Fibroblast of skin of right quadriceps (primary cell): ENCODE measurements at regions not wholly inside any gene's neighbourhood (a gene's known extent, or its start where the extent isn't known, plus 50 kb on each side); places are given as distances from the start of the nearest gene placed in this dataset.
A peak's percentile ranks its signal among the peaks of the same experiment; 100 is the strongest.

ENCODE experiments used
- DNase-seq: peaks from one replicate; pipeline ENCODE4 v3.0.0-alpha.2; 2013

GRCh38 chr5:61623401-61624069 is 291.5 kb downstream of the ZSWIM6 start:
- DNase-seq = no peak

DNA sequence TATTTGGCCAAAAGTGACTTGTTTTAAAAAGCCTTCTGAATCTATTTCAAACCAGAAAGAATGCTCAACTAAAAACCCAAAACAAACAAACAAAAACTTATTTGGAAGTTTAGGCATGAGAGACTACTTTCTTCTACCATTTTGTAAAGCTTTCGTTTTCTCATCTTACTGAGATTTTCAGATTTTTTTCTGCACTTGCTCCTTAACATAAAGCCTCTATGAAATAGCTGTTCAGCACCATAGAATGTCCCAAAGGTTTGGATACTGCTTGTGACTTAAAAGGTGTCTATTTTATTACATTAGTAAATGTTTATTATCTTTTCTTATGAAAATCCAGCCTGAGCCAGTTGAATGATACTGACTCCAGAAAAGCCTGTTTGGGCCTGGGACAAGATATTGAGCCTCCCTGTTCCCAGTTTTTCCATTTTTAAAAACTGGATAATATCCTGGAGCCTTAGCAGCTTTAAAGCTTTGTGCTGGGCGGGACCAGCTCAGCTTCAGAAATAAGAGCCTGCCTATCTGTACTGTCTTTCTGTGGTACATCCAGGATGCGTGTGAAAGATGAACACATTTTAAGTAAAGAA is 292.6 kb downstream of the ZSWIM6 start:
- no peak for DNase-seq

DNA sequence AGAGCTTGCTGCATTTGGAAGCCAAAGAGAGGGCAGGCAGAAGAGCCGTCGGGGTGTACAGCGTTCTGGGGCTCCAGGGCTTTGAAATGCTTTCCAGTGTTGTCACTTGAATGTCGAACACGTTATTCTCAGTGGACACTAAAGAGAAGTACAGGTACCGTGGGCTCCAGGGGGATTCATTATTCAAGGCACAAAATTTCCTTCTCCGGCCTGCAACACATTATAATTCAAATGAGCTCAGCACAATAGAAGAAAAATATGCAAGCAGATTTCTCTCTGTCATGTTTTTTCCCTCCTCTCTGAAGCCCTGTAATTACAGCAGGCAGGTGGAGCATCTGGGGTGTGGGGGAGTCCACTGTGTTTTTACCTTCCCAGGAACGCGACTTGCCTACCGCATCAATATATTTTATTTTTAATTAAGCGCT is 293.1 kb downstream of the ZSWIM6 start:
- DNase-seq = no peak

GRCh38 chr5:61625681-61626621 is 293.9 kb downstream of the ZSWIM6 start:
- DNase-seq = peak; percentile 43

DNA sequence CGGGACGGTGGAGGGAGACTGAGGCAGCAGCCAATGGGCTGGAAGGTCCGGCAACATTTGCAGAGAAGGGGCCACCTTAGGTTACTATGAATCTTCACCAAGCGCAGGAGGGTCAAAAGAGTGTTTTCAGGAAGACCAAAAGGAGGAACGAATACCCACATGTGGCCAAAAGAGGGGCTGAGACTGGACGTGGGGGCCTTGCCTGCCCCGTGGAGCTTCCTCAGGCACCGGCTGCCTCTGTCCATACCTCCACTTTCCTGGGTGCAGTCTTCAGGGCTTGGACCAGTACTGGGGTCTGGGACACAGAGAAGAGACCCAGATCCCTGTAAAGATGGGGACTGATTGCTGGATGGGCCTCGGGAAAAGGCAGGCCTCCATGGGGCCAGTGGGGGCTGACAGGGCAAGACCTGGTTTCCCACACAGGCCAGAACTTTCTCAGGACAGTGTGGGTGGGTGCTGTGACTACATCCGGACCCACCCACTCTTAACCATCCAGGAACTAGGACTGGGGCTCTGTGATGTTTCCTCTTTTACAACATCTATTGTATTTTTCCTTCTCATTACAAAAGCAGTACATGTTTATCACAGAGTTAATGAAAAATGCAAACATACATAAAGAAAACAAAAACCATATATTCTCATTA is 294.7 kb downstream of the ZSWIM6 start:
- no peak for DNase-seq

DNA sequence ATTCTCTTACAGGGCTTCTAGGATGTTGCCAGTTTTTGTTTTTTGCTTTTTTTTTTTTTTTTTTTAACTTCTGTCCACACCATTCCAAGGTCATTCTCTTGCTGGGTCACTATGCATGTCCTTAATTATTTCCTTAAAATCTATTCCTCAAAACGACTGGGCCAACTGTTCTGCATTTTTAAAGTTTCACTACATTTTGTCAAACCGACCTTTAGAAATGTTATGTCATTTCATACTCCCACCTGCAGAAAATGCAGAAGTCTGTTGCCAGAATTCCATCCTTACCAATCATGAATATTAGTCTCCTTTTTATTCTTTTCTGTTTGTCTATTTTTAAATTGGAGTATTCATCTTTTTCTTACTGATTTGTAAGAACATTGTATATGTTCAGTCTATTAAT is 295.5 kb downstream of the ZSWIM6 start:
- no peak for DNase-seq

- no peak for DNase-seq
These were observed 298.9 kb downstream of the ZSWIM6 start for GRCh38 chr5:61630908-61631307.

DNA sequence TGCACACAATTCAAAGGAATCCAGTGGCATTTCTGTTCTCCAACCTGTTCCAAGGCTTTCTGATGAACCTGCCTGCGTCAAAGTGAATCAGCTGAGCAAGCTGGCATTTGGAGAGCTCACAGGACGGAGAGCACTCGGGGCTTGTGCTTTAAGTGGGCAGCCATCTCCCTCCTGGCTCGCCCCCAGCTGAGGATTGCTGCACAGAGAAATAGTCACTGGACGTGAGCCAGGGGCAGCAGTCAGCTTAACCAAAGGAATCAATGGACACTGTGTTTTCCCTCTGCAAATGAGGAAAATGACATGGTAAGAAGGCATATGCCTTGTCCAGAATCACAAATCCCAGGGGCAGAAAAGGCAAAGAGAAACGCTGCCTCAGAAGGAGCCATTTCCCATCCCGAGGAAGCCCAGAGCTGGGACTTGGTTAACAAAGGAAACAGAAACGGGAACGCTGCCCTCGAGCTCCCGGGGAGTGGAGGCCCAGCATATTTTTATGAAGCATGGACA is 299.4 kb downstream of the ZSWIM6 start:
- DNase-seq = no peak

GRCh38 chr5:61632064-61632463 is 300.0 kb downstream of the ZSWIM6 start:
- DNase-seq = no peak

GRCh38 chr5:61635271-61635670 is 303.2 kb downstream of the ZSWIM6 start:
- no peak for DNase-seq

- no peak for DNase-seq
These were observed 305.5 kb downstream of the ZSWIM6 start for GRCh38 chr5:61637566-61637965.

- DNase-seq = no peak
These were observed 306.4 kb downstream of the ZSWIM6 start for GRCh38 chr5:61638476-61638875.

GRCh38 chr5:61640179-61641021 is 308.3 kb downstream of the ZSWIM6 start:
- no peak for DNase-seq

GRCh38 chr5:61641748-61642565 is 309.9 kb downstream of the ZSWIM6 start:
- peak; percentile 10 for DNase-seq

GRCh38 chr5:61647672-61648071 is 315.6 kb downstream of the ZSWIM6 start:
- no peak for DNase-seq

GRCh38 chr5:61649231-61649630 is 317.2 kb downstream of the ZSWIM6 start:
- no peak for DNase-seq

DNA sequence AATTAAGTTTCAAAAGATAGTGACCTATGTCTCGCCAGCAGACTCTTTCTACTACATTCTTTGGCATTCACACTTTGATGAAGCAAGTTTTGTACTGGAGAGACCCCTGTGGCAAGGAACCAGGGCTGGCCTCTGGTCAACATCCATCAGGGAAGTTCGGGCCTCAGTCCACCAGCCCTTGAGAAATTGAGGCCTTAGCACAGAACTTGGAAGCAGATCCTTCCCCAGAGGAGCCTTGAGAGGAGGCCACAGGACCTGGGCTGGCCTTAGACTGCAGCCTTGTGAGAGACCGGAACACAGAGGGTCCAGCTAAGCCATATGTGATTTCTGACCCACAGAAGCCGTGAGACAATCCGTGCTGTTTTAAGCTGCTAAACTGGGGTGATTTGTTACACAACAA is 317.9 kb downstream of the ZSWIM6 start:
- DNase-seq = no peak

- no peak for DNase-seq
These were observed 318.6 kb downstream of the ZSWIM6 start for GRCh38 chr5:61650661-61651060.

- no peak for DNase-seq
These were observed 319.1 kb downstream of the ZSWIM6 start for GRCh38 chr5:61651195-61651594.

DNA sequence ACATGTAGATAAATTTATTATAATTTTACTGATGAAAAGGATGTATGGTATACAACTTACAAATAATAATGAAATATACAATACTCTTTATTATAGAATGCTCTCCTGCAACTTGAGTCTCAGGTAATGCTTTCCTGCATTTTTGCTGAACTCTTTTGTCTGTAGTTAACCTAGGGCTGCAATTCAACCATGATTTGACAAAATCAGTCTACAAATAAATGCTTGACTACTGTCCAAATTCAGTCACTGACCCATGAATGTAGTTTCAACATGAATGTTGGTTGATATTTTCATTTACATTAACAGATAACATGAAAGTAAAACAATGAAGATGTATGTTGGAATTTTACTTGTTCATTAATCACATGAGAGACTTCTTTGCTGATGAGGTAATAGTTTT is 320.9 kb downstream of the ZSWIM6 start:
- DNase-seq = no peak
